ENCODE measurements at regions not wholly inside any gene's neighbourhood (a gene's known extent, or its start where the extent isn't known, plus 50 kb on each side); places are given as distances from the start of the nearest gene placed in this dataset.
"Not testable (repeated sequence)": the region's sequence is repeated elsewhere in the genome, so short reads cannot be mapped to it uniquely, and the experiment has no call there.

GRCh38 chr7:112982441-112983063 lies 104.1 kb downstream of the GPR85 start:
- no peak for DNase-seq (ENCODE audit: low spot score)

GRCh38 chr7:112981966-112982365 lies 104.7 kb downstream of the GPR85 start:
- DNase-seq (ENCODE audit: low spot score): no peak

GRCh38 chr7:112979055-112979454 lies 107.6 kb downstream of the GPR85 start:
- DNase-seq (ENCODE audit: low spot score): not testable (repeated sequence)

GRCh38 chr7:112977244-112977955 lies 109.2 kb downstream of the GPR85 start:
- not testable (repeated sequence) for DNase-seq (ENCODE audit: low spot score)

GRCh38 chr7:112970771-112971170 lies 115.9 kb downstream of the GPR85 start:
- DNase-seq (ENCODE audit: low spot score): no peak

GRCh38 chr7:112969946-112970345 lies 116.7 kb downstream of the GPR85 start:
- no peak for DNase-seq (ENCODE audit: low spot score)

GRCh38 chr7:112965506-112965905 lies 121.1 kb downstream of the GPR85 start:
- no peak for DNase-seq (ENCODE audit: low spot score)

- DNase-seq (ENCODE audit: low spot score): no peak
Observed at GRCh38 chr7:112963634-112964033, 123.0 kb downstream of the GPR85 start.

GRCh38 chr7:112962815-112963214 lies 123.8 kb downstream of the GPR85 start:
- DNase-seq (ENCODE audit: low spot score): no peak

GRCh38 chr7:112959276-112959675 lies 127.4 kb downstream of the GPR85 start:
- DNase-seq (ENCODE audit: low spot score): no peak

- no peak for DNase-seq (ENCODE audit: low spot score)
Observed at GRCh38 chr7:112958775-112959174, 127.9 kb downstream of the GPR85 start.

- DNase-seq (ENCODE audit: low spot score): no peak
Observed at GRCh38 chr7:112957901-112958300, 128.7 kb downstream of the GPR85 start.

- not testable (repeated sequence) for DNase-seq (ENCODE audit: low spot score)
Observed at GRCh38 chr7:112953031-112953430, 133.6 kb downstream of the GPR85 start.

- no peak for DNase-seq (ENCODE audit: low spot score)
Observed at GRCh38 chr7:112951070-112951469, 135.6 kb downstream of the GPR85 start.

- not testable (repeated sequence) for DNase-seq (ENCODE audit: low spot score)
Observed at GRCh38 chr7:112949682-112950081, 136.9 kb downstream of the GPR85 start.

- no peak for DNase-seq (ENCODE audit: low spot score)
Observed at GRCh38 chr7:112946350-112946749, 140.3 kb downstream of the GPR85 start.

- DNase-seq (ENCODE audit: low spot score): no peak
Observed at GRCh38 chr7:112945046-112945445, 141.6 kb downstream of the GPR85 start.

GRCh38 chr7:112942981-112943380 lies 143.6 kb downstream of the GPR85 start:
- no peak for DNase-seq (ENCODE audit: low spot score)

- not testable (repeated sequence) for DNase-seq (ENCODE audit: low spot score)
Observed at GRCh38 chr7:112942125-112942524, 144.5 kb downstream of the GPR85 start.

GRCh38 chr7:112940314-112940732 lies 146.3 kb downstream of the GPR85 start:
- no peak for DNase-seq (ENCODE audit: low spot score)

- DNase-seq (ENCODE audit: low spot score): peak; percentile 100
Observed at GRCh38 chr7:112939574-112940313, 146.9 kb downstream of the GPR85 start.

GRCh38 chr7:112938863-112939573 lies 147.6 kb downstream of the GPR85 start:
- DNase-seq (ENCODE audit: low spot score): peak; percentile 16
